ENCODE measurements at regions not wholly inside any gene's neighbourhood (a gene's known extent, or its start where the extent isn't known, plus 50 kb on each side); places are given as distances from the start of the nearest gene placed in this dataset.

DNA sequence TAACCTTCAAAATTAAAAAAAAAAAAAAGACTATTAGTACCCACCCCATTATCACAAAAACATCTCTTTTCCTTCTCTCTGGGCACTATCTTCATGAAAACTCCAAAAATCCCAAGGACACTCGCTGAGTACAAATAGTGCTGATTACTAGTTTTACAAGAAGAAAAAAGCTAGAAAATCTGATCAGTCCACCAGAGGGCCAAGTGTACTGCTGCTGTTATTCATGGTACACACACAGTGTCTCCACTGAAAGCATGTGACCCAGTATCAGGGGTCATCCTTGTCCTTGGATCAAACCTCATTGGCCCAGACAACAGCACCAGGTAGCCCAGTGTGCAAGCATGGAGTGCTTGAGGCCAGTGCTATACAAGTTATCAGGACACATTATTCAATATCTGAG lies 382.7 kb upstream of the KLHL29 start:
- TF ChIP-seq CTCF (IDR thresholded peaks at IDR 0.05; ENCODE audit: insufficient read depth, low read length, poor library complexity, severe bottlenecking) (no peak), EZH2phosphoT487 (conservative IDR thresholded peaks at IDR 0.05; ENCODE audit: low read length) (no peak)
